Kidney capillary endothelial cell (primary cell): ENCODE measurements at regions not wholly inside any gene's neighbourhood (a gene's known extent, or its start where the extent isn't known, plus 50 kb on each side); places are given as distances from the start of the nearest gene placed in this dataset.

ENCODE experiments used
- DNase-seq: peaks from one replicate; pipeline ENCODE4 v3.0.0-alpha.2; 2018; ENCODE audit warnings: low spot score

GRCh38 chr11:11135820-11136476 is 217.1 kb downstream of the CSNK2A3 start:
- no peak for DNase-seq

GRCh38 chr11:11129118-11129517 is 223.9 kb downstream of the CSNK2A3 start:
- DNase-seq = no peak

DNA sequence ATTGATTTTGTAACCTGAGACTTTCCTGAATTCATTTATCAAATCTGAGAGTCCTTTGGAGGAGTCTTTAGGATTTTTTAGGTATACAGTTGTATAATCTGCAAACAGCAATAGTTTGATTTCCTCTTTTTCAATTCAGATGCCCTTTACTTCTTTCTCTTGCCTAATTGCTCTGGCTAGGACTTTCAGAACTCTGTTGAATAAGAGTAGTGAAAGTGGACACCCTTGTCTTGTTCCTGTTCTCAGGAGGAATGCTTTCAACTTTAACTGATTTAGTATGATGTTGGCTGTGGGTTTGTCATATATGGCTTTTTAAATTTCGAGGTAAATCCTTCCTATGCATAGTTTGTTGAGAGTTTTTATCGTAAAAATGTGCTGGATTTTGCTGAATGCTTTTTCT is 227.4 kb downstream of the CSNK2A3 start:
- no peak for DNase-seq

GRCh38 chr11:11122749-11123148 is 230.3 kb downstream of the CSNK2A3 start:
- DNase-seq = no peak

- DNase-seq = no peak
These were observed 233.1 kb downstream of the CSNK2A3 start for GRCh38 chr11:11119917-11120316.

DNA sequence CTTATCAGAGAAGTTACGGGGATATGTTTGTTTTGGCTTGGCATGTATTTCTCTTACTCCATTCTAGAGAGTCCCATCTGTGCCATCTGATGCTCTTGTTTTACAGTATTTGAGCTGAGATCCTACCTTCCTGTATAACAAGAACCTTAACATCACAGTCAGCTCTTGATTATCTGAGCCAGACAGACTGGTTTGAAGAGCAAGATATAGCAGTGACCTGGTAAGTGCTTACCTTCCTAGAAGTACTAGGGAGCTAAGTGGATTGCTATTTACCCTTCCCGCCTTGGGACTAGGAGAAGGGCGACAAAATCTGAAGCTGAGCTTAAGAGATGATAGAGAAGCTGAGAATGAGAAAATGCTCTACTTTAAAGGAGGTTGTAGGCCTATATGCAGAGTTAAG is 235.3 kb downstream of the CSNK2A3 start:
- DNase-seq = no peak

- no peak for DNase-seq
These were observed 237.6 kb downstream of the CSNK2A3 start for GRCh38 chr11:11115475-11115874.

- no peak for DNase-seq
These were observed 239.4 kb downstream of the CSNK2A3 start for GRCh38 chr11:11113626-11114025.

DNA sequence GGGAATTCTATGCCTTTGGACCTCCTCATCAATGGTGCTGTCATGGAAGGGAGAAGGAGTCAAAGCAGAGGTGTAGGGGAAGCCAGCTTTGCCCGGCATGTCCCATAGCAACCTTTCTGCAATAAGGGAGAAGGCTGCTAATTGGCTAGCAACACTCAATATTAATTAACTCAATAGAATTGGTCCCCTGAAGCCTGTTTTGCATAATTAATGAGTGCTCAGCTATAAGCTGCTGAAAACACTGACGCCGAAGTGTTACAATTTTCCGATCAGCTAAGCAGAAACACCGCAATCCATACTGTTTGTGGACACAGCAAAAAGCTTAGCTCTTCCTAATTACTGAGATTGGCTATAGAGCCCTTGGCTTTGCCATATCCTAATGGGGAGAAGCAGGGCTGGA is 245.0 kb downstream of the CSNK2A3 start:
- no peak for DNase-seq

DNA sequence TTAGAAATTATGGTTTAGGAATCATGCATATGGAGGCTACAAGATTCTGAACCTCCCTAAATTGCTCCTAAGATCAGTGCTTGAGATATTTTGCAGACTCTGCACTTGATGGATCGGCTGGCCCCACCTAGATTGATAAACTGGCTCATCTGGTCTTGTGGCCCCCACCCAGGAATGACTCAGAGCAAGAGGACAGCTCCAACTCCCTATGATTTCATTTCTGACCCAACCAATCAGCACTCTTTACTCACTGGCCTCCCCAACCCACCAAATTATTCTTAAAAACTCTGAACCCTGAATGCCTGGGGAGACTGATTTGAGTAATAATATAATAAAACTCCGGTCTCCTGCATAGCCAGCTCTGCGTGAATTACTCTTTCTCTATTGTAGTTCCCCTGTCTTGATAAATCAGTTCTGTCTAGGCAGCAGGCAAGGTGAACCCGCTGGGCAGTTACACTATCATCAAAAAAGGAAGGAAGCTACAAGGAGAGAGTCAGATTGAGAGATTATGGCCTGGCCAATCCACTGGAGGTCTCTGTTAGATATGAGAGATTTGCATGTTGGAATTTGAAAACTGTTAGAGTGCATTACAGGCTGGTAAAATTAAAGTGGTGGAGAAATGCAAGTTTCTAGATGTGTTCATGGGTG is 245.8 kb downstream of the CSNK2A3 start:
- DNase-seq = no peak

GRCh38 chr11:11105361-11105760 is 247.5 kb upstream of the ZBED5 start:
- no peak for DNase-seq

- no peak for DNase-seq
These were observed 238.2 kb upstream of the ZBED5 start for GRCh38 chr11:11095831-11096723.

DNA sequence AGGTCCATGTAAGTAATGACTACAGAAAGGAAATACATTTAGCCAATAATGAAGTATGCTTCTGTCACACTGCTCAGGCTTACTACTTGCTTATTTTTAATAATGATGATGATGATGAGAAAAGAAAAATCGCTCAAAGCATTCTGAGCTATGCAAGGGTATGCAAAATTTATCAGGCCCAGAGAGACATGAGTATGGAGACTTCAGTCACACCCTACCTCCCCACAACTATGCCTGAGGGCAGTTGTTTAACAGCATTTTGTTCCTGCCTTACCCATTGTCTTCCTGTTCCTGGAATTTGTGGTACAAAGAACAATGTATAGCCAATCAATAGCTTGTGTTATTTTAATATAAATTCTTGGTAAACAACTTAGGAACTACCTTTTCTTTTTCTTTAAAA is 232.6 kb upstream of the ZBED5 start:
- no peak for DNase-seq

DNA sequence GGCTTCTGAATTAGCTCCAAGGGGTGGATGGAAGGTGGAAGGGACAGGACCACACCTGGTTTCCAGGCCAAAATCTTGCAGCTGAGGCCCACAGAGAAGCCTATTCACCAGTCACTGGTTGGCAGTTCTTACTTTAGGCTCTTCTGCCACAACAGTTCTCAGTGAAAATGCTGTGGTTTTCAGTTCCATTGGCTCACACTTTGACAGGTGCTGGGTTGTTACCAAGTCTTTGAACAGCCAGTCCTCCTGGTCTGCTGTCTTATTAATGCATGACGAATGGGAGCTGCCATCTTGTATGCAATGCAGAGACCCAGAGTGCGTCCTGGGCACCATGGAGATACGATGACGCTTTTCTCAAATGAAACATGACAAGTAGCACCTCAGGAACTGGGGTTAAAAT is 232.0 kb upstream of the ZBED5 start:
- DNase-seq = no peak

GRCh38 chr11:11086979-11087378 is 229.1 kb upstream of the ZBED5 start:
- no peak for DNase-seq

DNA sequence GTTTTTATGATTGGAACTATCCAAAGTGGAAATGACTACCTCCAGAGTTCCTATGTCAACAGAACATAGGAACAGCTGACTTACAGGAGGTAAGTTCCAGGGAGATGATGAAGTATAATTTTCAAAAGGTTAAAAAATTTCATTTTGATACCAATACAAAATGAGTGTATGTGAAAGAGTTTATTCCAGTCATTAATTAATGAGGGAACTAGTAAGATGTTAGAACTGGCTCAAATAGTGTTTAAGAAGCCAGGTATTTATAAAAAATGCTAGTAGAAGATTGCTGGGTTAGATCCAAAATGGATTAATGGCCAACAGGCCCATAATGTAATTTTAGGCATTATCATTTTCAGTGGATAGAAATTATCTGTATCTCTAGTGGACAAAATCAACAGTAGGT is 227.7 kb upstream of the ZBED5 start:
- DNase-seq = no peak

GRCh38 chr11:11084337-11084736 is 226.5 kb upstream of the ZBED5 start:
- DNase-seq = no peak

DNA sequence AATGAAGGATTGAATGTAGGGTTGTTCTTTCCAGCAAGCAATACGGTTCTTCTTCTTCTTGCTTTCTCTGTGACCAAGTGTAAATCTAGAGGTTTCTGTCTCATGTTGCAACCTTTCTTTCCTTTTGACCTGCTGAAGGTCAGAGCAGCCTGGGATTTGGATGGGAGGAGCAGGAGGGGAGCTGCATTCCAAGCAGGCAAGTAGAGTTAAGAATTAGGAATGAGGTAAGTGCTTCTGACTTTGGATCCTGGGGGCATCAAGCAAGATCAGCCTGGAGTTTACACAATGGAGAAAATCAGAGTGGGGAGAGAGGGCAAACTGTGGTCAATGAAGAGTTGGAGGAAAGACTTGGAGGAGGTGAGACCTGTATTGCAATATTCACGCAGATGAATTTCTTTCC is 225.6 kb upstream of the ZBED5 start:
- no peak for DNase-seq

DNA sequence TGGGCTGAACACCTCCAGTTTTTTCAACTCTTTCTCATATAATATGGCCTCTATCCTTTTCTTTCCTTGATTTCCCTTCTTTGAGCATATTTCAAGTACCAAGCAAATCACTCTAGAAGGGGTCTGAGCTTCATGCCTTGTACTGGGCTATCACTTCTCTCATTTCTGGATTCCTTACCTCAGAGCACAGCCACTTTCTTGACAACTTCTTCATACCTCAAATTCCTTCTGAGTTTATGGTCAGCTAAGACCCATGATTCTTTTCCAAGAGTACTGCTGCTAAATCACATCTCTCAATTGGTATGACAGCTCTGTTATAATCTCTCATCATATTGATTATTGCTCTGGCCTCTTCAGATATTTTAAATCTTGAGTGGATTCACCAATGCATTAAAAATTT is 224.8 kb upstream of the ZBED5 start:
- DNase-seq = no peak

GRCh38 chr11:11081776-11082175 is 223.9 kb upstream of the ZBED5 start:
- DNase-seq = no peak

DNA sequence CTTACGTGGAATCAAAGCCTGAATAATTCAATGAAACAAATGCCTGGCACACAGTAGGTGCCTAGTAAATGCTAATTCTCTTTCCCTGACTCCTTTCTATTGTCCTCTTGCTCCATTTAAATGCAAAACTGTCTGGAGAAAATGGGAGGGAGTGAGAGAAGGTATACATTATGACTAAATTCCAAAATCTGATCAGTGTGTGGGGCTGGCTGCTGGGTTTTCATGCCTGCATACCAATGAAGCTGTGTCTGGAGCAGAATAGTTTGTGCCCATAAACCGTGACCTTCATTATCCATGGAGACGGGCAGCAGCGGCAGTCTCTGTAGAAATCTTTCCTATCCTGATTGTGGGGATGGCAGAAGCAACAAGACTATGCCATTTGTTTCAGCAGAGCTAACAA is 223.4 kb upstream of the ZBED5 start:
- no peak for DNase-seq

DNA sequence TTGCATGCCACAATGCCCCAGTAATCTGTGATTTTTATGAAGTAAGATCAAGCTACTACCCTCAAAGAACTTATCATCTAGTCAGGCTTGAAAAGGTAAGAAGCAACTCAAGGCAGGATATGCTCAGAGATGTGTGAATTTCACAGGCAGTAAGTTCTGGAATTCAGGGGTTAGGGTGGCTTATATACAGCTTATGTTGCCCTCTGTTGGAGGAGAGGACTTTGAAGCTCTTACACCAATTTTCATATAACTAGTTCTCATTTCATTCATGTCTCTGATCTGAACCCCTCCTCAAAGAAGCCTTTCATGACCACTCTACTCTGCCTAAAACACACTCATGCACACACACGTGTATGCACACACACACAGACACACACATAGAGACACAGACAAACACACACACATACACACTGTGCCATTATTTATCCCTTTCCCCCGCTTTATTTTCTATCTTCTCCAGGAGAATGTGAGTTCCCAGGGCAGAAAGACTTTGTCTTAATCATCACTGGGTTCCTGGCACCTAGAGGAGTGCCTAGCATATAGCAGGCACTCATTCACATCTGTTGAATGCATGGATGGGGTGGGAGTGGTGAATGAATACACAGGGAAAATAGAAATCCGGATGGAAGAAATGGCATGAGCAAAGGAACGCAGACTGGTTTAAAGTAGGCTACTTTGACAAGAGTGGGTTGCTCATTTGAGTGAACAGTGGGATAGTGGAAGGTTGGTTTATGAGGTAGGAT is 220.7 kb upstream of the ZBED5 start:
- DNase-seq = no peak
